SK-N-SH treated with all-trans-retinoic acid at 6 μM for 48 hours (cell line): ENCODE measurements at regions not wholly inside any gene's neighbourhood (a gene's known extent, or its start where the extent isn't known, plus 50 kb on each side); places are given as distances from the start of the nearest gene placed in this dataset.

ENCODE experiments used
- ATAC-seq: fragments of 200-7000 bp; cut with Tn5 transposase; 3 replicates; pipeline ENCODE4 v1.9.1; 2020; ENCODE audit warnings: mild to moderate bottlenecking, moderate library complexity
- BACH2 ChIP-seq: fragments of 250-450 bp; sonication (Bioruptor Pico); IDR thresholded peaks from 2 replicates; pipeline ENCODE4 v1.9.0; 2021; ENCODE audit warnings: mild to moderate bottlenecking, borderline replicate concordance
- CSRNP3 ChIP-seq: fragments of 250-450 bp; sonication (Bioruptor Pico); IDR thresholded peaks from 2 replicates; pipeline ENCODE4 v1.5.1; 2021; ENCODE audit warnings: mild to moderate bottlenecking, moderate library complexity
- ESRRG ChIP-seq: fragments of 250-450 bp; sonication (Bioruptor Pico); IDR thresholded peaks from 2 replicates; pipeline ENCODE4 v1.6.1; 2021; ENCODE audit warnings: mild to moderate bottlenecking
- GLIS3 ChIP-seq: fragments of 250-450 bp; sonication (Bioruptor Pico); IDR thresholded peaks from 2 replicates; pipeline ENCODE4 v1.5.0; 2020; ENCODE audit warnings: mild to moderate bottlenecking, moderate library complexity
- ISL1 ChIP-seq: fragments of 250-450 bp; sonication (Bioruptor Pico); IDR thresholded peaks from 2 replicates; pipeline ENCODE4 v2.1.2; 2022; ENCODE audit warnings: mild to moderate bottlenecking, moderate library complexity
- OSR1 ChIP-seq: fragments of 250-450 bp; sonication (Bioruptor Pico); IDR thresholded peaks from 2 replicates; pipeline ENCODE4 v1.8.0; 2022; ENCODE audit warnings: moderate library complexity, mild to moderate bottlenecking, inconsistent platforms
- PPARA ChIP-seq: fragments of 250-450 bp; sonication (Bioruptor Pico); IDR thresholded peaks from 2 replicates; pipeline ENCODE4 v1.5.0; 2020; ENCODE audit warnings: mild to moderate bottlenecking, borderline replicate concordance
- SNAI2 ChIP-seq: fragments of 250-450 bp; sonication (Bioruptor Pico); IDR thresholded peaks from 2 replicates; pipeline ENCODE4 v1.5.0; 2020; ENCODE audit warnings: mild to moderate bottlenecking, moderate library complexity
- TCF4 ChIP-seq: fragments of 250-450 bp; sonication (Bioruptor Pico); IDR thresholded peaks from 2 replicates; pipeline ENCODE4 v1.8.0; 2021; ENCODE audit warnings: mild to moderate bottlenecking, moderate library complexity, borderline replicate concordance
- TOX ChIP-seq: fragments of 250-450 bp; sonication (Bioruptor Pico); IDR thresholded peaks from 2 replicates; pipeline ENCODE4 v1.8.0; 2021; ENCODE audit warnings: mild to moderate bottlenecking, moderate library complexity, borderline replicate concordance
- ZC3H10 ChIP-seq: fragments of 250-450 bp; sonication (Bioruptor Pico); IDR thresholded peaks from 2 replicates; pipeline ENCODE4 v1.5.1; 2021; ENCODE audit warnings: mild to moderate bottlenecking, moderate library complexity
- ZFP3 ChIP-seq: fragments of 250-450 bp; sonication (Bioruptor Pico); IDR thresholded peaks from 2 replicates; pipeline ENCODE4 v1.5.0; 2020; ENCODE audit warnings: mild to moderate bottlenecking, moderate library complexity
- ZNF70 ChIP-seq: fragments of 450-650 bp; formaldehyde crosslinking; IDR thresholded peaks from 2 replicates; pipeline ENCODE4 v1.5.0; 2020; ENCODE audit warnings: mild to moderate bottlenecking, moderate library complexity
- ZNF8 ChIP-seq: fragments of 450-650 bp; formaldehyde crosslinking; IDR thresholded peaks from 2 replicates; pipeline ENCODE4 v1.5.0; 2020; ENCODE audit warnings: mild to moderate bottlenecking, moderate library complexity
- TF ChIP-seq, protein P1 (sequence below): fragments of 250-450 bp; sonication (Bioruptor Pico); IDR thresholded peaks from 2 replicates; pipeline ENCODE4 v1.8.0; 2021; ENCODE audit warnings: low read depth, mild to moderate bottlenecking, moderate library complexity, borderline replicate concordance
- TF ChIP-seq, protein P2 (sequence below): fragments of 250-450 bp; sonication (Bioruptor Pico); IDR thresholded peaks from 2 replicates; pipeline ENCODE4 v1.5.1; 2020; ENCODE audit warnings: low read depth, mild to moderate bottlenecking, moderate library complexity
- TF ChIP-seq, protein P3 (sequence below): fragments of 250-450 bp; sonication (Bioruptor Pico); IDR thresholded peaks from 2 replicates; pipeline ENCODE4 v1.8.0; 2020; ENCODE audit warnings: mild to moderate bottlenecking, moderate library complexity, borderline replicate concordance

DNA sequence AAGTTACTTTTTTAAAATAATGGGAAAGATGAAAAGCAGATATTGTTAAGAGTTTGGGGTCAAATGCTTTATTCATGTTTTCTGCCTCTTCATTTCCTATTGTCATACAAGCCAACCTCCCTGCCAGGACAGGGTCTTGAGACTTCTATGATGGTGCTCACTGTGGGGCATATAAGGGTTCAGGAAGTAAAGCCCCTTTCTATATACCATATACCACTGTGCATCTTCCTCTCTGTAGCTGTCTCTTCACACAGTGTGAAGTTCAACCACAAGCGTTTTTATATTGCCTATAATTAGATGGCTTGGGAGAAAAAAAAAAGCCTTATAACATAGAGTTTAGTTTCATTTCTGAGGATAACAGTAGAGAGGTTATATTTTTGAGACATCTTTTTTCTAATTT is 389.8 kb upstream of the SORCS1 start:
- ATAC-seq, result peak; percentile 25; the same call in 1 of the 3 replicates

DNA sequence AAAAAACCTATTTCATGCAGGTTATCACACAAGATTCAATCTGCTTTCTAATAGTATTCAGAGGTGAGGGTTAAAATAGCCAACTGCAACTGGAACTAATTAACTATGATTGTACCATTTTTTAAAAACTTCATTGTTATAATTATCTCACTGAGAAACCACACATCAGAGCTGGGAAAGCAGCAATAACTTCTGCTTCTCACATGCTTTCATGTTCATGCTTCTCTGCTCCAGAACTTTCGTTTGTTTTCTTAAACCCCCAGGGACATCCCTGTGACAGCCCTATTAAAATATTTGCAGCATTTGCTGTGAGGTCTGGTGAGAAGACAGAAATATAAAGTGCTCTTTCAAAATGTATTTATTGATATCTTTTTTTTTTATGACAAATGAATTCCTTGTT is 389.0 kb upstream of the SORCS1 start:
- ATAC-seq, result peak; percentile 41; the same call in 2 of the 3 replicates
- TF ChIP-seq ISL1 (peak; percentile 56), CSRNP3 (CRISPR knock-in tag) (no peak)

More for the DNA sequence above, 389.8 kb upstream of the SORCS1 start:
- TF ChIP-seq ESRRG (CRISPR knock-in tag), result no peak
- TF ChIP-seq ZNF70, result no peak

DNA sequence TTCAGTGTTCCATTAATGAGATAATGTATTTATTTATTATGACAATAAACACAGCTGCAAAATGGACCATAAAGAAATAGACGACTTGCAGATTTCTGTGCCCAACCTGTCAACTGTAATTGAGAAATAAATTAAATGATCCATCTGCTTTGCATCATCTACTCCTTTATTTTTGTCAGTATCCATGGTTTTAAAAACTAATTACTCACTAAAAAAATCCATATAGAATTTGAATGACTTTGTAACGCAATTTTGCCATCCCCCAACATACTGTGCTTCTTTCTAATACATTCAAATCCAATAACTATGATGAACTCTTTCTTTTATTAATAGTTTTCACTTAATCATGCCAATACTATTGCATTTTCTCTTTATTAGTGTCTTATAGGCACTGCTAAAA is 388.5 kb upstream of the SORCS1 start:
- no peak; the same call in 2 of the 3 replicates for ATAC-seq
- TF ChIP-seq ISL1 (peak; percentile 52), CSRNP3 (CRISPR knock-in tag) (peak; percentile 61; the same call in 1 of the 2 replicates), GLIS3 (CRISPR knock-in tag) (no peak), ZC3H10 (CRISPR knock-in tag) (peak; percentile 61; the same call in 1 of the 2 replicates), TCF4 (CRISPR knock-in tag) (peak; percentile 62; the same call in 1 of the 2 replicates)
- TF ChIP-seq, protein P1, sequence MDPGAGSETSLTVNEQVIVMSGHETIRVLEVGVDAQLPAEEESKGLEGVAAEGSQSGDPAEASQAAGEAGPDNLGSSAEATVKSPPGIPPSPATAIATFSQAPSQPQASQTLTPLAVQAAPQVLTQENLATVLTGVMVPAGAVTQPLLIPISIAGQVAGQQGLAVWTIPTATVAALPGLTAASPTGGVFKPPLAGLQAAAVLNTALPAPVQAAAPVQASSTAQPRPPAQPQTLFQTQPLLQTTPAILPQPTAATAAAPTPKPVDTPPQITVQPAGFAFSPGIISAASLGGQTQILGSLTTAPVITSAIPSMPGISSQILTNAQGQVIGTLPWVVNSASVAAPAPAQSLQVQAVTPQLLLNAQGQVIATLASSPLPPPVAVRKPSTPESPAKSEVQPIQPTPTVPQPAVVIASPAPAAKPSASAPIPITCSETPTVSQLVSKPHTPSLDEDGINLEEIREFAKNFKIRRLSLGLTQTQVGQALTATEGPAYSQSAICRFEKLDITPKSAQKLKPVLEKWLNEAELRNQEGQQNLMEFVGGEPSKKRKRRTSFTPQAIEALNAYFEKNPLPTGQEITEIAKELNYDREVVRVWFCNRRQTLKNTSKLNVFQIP (CRISPR knock-in tag), result no peak
- TF ChIP-seq, protein P2, sequence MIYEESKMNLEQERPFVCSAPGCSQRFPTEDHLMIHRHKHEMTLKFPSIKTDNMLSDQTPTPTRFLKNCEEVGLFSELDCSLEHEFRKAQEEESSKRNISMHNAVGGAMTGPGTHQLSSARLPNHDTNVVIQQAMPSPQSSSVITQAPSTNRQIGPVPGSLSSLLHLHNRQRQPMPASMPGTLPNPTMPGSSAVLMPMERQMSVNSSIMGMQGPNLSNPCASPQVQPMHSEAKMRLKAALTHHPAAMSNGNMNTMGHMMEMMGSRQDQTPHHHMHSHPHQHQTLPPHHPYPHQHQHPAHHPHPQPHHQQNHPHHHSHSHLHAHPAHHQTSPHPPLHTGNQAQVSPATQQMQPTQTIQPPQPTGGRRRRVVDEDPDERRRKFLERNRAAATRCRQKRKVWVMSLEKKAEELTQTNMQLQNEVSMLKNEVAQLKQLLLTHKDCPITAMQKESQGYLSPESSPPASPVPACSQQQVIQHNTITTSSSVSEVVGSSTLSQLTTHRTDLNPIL (CRISPR knock-in tag), result no peak

- TF ChIP-seq OSR1 (CRISPR knock-in tag), result no peak
- no peak for TF ChIP-seq GLIS3 (CRISPR knock-in tag)
- no peak for TF ChIP-seq ZC3H10 (CRISPR knock-in tag)
- TF ChIP-seq ZNF70, result no peak
- TF ChIP-seq, protein P3, sequence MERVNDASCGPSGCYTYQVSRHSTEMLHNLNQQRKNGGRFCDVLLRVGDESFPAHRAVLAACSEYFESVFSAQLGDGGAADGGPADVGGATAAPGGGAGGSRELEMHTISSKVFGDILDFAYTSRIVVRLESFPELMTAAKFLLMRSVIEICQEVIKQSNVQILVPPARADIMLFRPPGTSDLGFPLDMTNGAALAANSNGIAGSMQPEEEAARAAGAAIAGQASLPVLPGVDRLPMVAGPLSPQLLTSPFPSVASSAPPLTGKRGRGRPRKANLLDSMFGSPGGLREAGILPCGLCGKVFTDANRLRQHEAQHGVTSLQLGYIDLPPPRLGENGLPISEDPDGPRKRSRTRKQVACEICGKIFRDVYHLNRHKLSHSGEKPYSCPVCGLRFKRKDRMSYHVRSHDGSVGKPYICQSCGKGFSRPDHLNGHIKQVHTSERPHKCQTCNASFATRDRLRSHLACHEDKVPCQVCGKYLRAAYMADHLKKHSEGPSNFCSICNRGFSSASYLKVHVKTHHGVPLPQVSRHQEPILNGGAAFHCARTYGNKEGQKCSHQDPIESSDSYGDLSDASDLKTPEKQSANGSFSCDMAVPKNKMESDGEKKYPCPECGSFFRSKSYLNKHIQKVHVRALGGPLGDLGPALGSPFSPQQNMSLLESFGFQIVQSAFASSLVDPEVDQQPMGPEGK (CRISPR knock-in tag), result no peak
- no peak for TF ChIP-seq CSRNP3 (CRISPR knock-in tag)
- no peak for ATAC-seq
These were observed 383.8 kb upstream of the SORCS1 start for GRCh38 chr10:107548301-107548700.

- no peak for ATAC-seq
These were observed 382.5 kb upstream of the SORCS1 start for GRCh38 chr10:107546986-107547385.

More at GRCh38 chr10:107546986-107547385, 382.5 kb upstream of the SORCS1 start:
- TF ChIP-seq PPARA (CRISPR knock-in tag) (no peak), ZNF8 (CRISPR knock-in tag) (no peak), SNAI2 (CRISPR knock-in tag) (no peak), ZC3H10 (CRISPR knock-in tag) (no peak), BACH2 (no peak), CSRNP3 (CRISPR knock-in tag) (no peak), ZFP3 (CRISPR knock-in tag) (no peak), TCF4 (CRISPR knock-in tag) (no peak), TOX (no peak)
- TF ChIP-seq, protein P2 (CRISPR knock-in tag), result no peak
